H9 (cell line): ENCODE measurements at regions not wholly inside any gene's neighbourhood (a gene's known extent, or its start where the extent isn't known, plus 50 kb on each side); places are given as distances from the start of the nearest gene placed in this dataset.

Experiments
- DNase-seq: peaks from one replicate; pipeline ENCODE4 v3.0.0-alpha.2; 2017
- H2AFZ ChIP-seq: one replicate; pipeline ENCODE4 v1.6.1; 2013; ENCODE audit warnings: mild to moderate bottlenecking, low read length, control low read depth, moderate library complexity
- H2AK5ac ChIP-seq: 2 replicates; pipeline ENCODE4 v1.6.1; 2013; ENCODE audit warnings: low read length, control low read depth, mixed read lengths; ENCODE audit not compliant: insufficient read length
- H2BK120ac ChIP-seq: one replicate; pipeline ENCODE4 v1.6.1; 2013; ENCODE audit warnings: low read depth, mild to moderate bottlenecking, low read length, control low read depth, inconsistent platforms; ENCODE audit not compliant: poor library complexity, severe bottlenecking
- H2BK12ac ChIP-seq: 2 replicates; pipeline ENCODE4 v1.6.1; 2013; ENCODE audit warnings: low read length, control low read depth, mixed read lengths, low read depth; ENCODE audit not compliant: insufficient read length
- H2BK15ac ChIP-seq: 2 replicates; pipeline ENCODE4 v1.6.1; 2013; ENCODE audit warnings: low read depth, low read length, control low read depth
- H2BK20ac ChIP-seq: one replicate; pipeline ENCODE4 v1.6.1; 2013; ENCODE audit warnings: low read depth, mild to moderate bottlenecking, low read length, control low read depth, inconsistent platforms; ENCODE audit not compliant: poor library complexity, severe bottlenecking
- H2BK5ac ChIP-seq: 2 replicates; pipeline ENCODE4 v1.6.1; 2013; ENCODE audit warnings: low read length, control low read depth, mixed read lengths; ENCODE audit not compliant: insufficient read length
- H3K14ac ChIP-seq: 2 replicates; pipeline ENCODE4 v1.6.1; 2013; ENCODE audit warnings: low read length, control low read depth; ENCODE audit not compliant: insufficient read depth
- H3K18ac ChIP-seq: 2 replicates; pipeline ENCODE4 v1.6.1; 2013; ENCODE audit warnings: low read depth, mild to moderate bottlenecking, mixed read lengths, low read length, control low read depth; ENCODE audit not compliant: insufficient read length
- H3K23ac ChIP-seq: 2 replicates; pipeline ENCODE4 v1.6.1; 2013; ENCODE audit warnings: low read length, control low read depth, mixed read lengths, low read depth; ENCODE audit not compliant: insufficient read length
- H3K23me2 ChIP-seq: 2 replicates; pipeline ENCODE4 v1.6.1; 2013; ENCODE audit warnings: low read depth, mild to moderate bottlenecking, mixed read lengths, low read length, control low read depth; ENCODE audit not compliant: insufficient read length, poor library complexity, severe bottlenecking
- H3K27ac ChIP-seq: 2 replicates; pipeline ENCODE4 v1.5.1; 2013; ENCODE audit warnings: low read length, control low read depth, mixed read lengths, low read depth; ENCODE audit not compliant: insufficient read length
- H3K27me3 ChIP-seq: 2 replicates; pipeline ENCODE4 v1.6.1; 2013; ENCODE audit warnings: low read length, control low read depth, inconsistent platforms; ENCODE audit not compliant: insufficient read depth
- H3K4ac ChIP-seq: 2 replicates; pipeline ENCODE4 v1.6.1; 2013; ENCODE audit warnings: low read depth, mild to moderate bottlenecking, control low read depth, inconsistent platforms, low read length, moderate library complexity
- H3K4me1 ChIP-seq: 2 replicates; pipeline ENCODE4 v1.6.1; 2013; ENCODE audit warnings: low read length, control low read depth, inconsistent platforms; ENCODE audit not compliant: insufficient read depth
- H3K4me2 ChIP-seq: 2 replicates; pipeline ENCODE4 v1.6.1; 2013; ENCODE audit warnings: low read length, control low read depth, mixed read lengths; ENCODE audit not compliant: insufficient read length, insufficient read depth
- H3K56ac ChIP-seq: 2 replicates; pipeline ENCODE4 v1.6.1; 2013; ENCODE audit warnings: low read depth, mild to moderate bottlenecking, mixed read lengths, low read length, control low read depth; ENCODE audit not compliant: insufficient read length
- H3K79me1 ChIP-seq: 2 replicates; pipeline ENCODE4 v1.6.1; 2013; ENCODE audit warnings: low read depth, mild to moderate bottlenecking, moderate library complexity, low read length, control low read depth, inconsistent platforms; ENCODE audit not compliant: insufficient read depth, poor library complexity, severe bottlenecking
- H3K79me2 ChIP-seq: 2 replicates; pipeline ENCODE4 v1.6.1; 2013; ENCODE audit warnings: low read length, control low read depth, inconsistent platforms; ENCODE audit not compliant: insufficient read depth
- H3K9ac ChIP-seq: 2 replicates; pipeline ENCODE4 v1.6.1; 2013; ENCODE audit warnings: low read length, control low read depth, mixed read lengths; ENCODE audit not compliant: insufficient read length; ENCODE audit errors: extremely low read depth
- H3K9me3 ChIP-seq: one replicate; pipeline ENCODE4 v1.6.1; 2013; ENCODE audit warnings: low read depth, low read length, inconsistent platforms; ENCODE audit not compliant: control insufficient read depth
- H3T11ph ChIP-seq: one replicate; pipeline ENCODE4 v1.6.1; 2013; ENCODE audit warnings: mild to moderate bottlenecking, low read length, control low read depth, inconsistent platforms
- H4K20me1 ChIP-seq: one replicate; pipeline ENCODE4 v1.6.1; 2013; ENCODE audit not compliant: control insufficient read depth, insufficient read length, insufficient read depth
- H4K5ac ChIP-seq: 2 replicates; pipeline ENCODE4 v1.6.1; 2013; ENCODE audit warnings: low read depth, mild to moderate bottlenecking, mixed read lengths, low read length, control low read depth; ENCODE audit not compliant: insufficient read length
- H4K8ac ChIP-seq: replicated peaks from 2 replicates; pipeline ENCODE4 v1.6.1; 2013; ENCODE audit warnings: low read length, control low read depth, mixed read lengths, low read depth; ENCODE audit not compliant: insufficient read length
- H4K91ac ChIP-seq: 2 replicates; pipeline ENCODE4 v1.6.1; 2013; ENCODE audit warnings: low read depth, mild to moderate bottlenecking, moderate library complexity, mixed read lengths, low read length, control low read depth; ENCODE audit not compliant: insufficient read length
- H3K27ac Mint-ChIP-seq, 3 experiments: 2 replicates in 2 of 3; 3 replicates in 1 of 3; pipeline ENCODE4 v1.8.0; 2020 to 2021; ENCODE audit warnings: mixed read lengths in 3 of 3, mild to moderate bottlenecking in 1 of 3, moderate library complexity in 1 of 3
- H3K27me3 Mint-ChIP-seq: 2 replicates; pipeline ENCODE4 v1.8.0; 2021; ENCODE audit warnings: low read depth, mild to moderate bottlenecking, moderate library complexity, mixed read lengths
- H3K36me3 Mint-ChIP-seq, 3 experiments: 2 replicates in 2 of 3; 3 replicates in 1 of 3; pipeline ENCODE4 v1.8.0; 2020 to 2021; ENCODE audit warnings: low read depth in 3 of 3, mixed read lengths in 3 of 3; ENCODE audit not compliant: insufficient read depth in 1 of 3
- H3K4me1 Mint-ChIP-seq, 2 experiments: 2 replicates each; pipeline ENCODE4 v1.8.0; 2020; ENCODE audit warnings: mixed read lengths in 2 of 2
- H3K4me3 Mint-ChIP-seq, 2 experiments: 2 replicates in 1 of 2; 3 replicates in 1 of 2; pipeline ENCODE4 v1.8.0; 2020 to 2021; ENCODE audit warnings: mild to moderate bottlenecking in 2 of 2, mixed read lengths in 2 of 2, moderate library complexity in 1 of 2
- H3K9me3 Mint-ChIP-seq, 2 experiments: 2 replicates in 1 of 2; 3 replicates in 1 of 2; pipeline ENCODE4 v1.8.0; 2020; ENCODE audit warnings: mild to moderate bottlenecking in 2 of 2, mixed read lengths in 2 of 2, moderate library complexity in 1 of 2
- CTCF ChIP-seq: fragments of 200-600 bp; sonication (generic); conservative IDR thresholded peaks from 3 replicates; pipeline ENCODE4 v1.8.0; 2021; ENCODE audit warnings: antibody characterized with exemption, mild to moderate bottlenecking
- WGBS: extraction: QIAGEN DNeasy Blood & Tissue Kit; methylation state at CpG from one replicate; pipeline ENCODE4 v1.1.7; 2013; ENCODE audit warnings: missing lambda C conversion rate, low lambda C conversion rate, mixed read lengths; ENCODE audit not compliant: insufficient read length; ENCODE audit errors: extremely low coverage; 5-methylcytosine and 5-hydroxymethylcytosine counted together

DNA sequence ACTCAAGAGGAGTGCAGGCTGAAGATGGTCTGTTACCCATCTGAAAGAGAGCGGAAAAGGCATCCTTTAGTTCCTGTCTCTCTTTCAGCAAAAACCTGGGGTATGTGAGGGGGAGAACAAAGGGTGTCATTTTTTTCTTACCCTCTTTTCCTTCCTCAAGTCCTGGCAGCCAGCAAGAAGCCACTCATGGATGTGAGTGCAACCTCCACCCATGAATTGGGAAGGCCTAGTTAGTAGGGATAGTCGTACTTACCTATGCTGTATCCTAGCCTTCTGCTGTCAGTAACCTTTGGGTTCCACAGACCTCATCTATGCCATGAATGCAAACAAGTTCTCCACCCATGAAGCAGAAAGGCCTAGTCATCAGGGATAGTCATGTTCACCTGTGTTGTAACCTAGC is 472.8 kb downstream of the ZIC1 start:
- H3K9ac ChIP-seq, result no peak overlapping the region
- Mint-ChIP-seq H3K9me3 (peaks cover 42 to 56% of the 10 kb centered on the region in 2 experiments), H3K4me3 (no peak overlapping the region), H3K36me3 (peaks cover 25 to 40% (median 26%) of the 10 kb centered on the region in 3 experiments), H3K4me1 (peaks cover 0 to 2% of the 10 kb centered on the region in 2 experiments; a peak in 1 of 4 replicates), H3K27ac (no peak overlapping the region), H3K27me3 (no peaks in the 10 kb centered on the region; the same call in 1 of the 2 replicates)
- no peaks in the 10 kb centered on the region for H3K27me3 ChIP-seq
- DNase-seq, result no peak
- no peak overlapping the region for H4K91ac ChIP-seq
- H3K56ac ChIP-seq, result no peak overlapping the region
- no peak overlapping the region for H2AK5ac ChIP-seq
- no peak overlapping the region for H2BK20ac ChIP-seq
- H3K27ac ChIP-seq, result no peak overlapping the region
- no peak for TF ChIP-seq CTCF
- H3T11ph ChIP-seq, result no peak overlapping the region
- no peaks in the 10 kb centered on the region for H3K79me1 ChIP-seq
- H3K4me1 ChIP-seq, result no peaks in the 10 kb centered on the region
- H3K18ac ChIP-seq, result no peak overlapping the region
- no peak overlapping the region for H4K5ac ChIP-seq
- WGBS, result no CpG with 5 or more reads among the region's 2 CpGs
- no peaks in the 10 kb centered on the region for H3K23me2 ChIP-seq
- H3K14ac ChIP-seq, result no peak overlapping the region
- no peak overlapping the region for H2BK120ac ChIP-seq
- H3K4me2 ChIP-seq, result no peak overlapping the region
- H2BK5ac ChIP-seq, result no peak overlapping the region
- no peak overlapping the region for H2AFZ ChIP-seq
- H4K8ac ChIP-seq, result no peak overlapping the region
- no peaks in the 10 kb centered on the region for H3K79me2 ChIP-seq
- no peak overlapping the region for H2BK15ac ChIP-seq
- no peaks in the 10 kb centered on the region for H4K20me1 ChIP-seq
- no peak overlapping the region for H2BK12ac ChIP-seq
- no peak overlapping the region for H3K23ac ChIP-seq
- peaks cover 17% of the 10 kb centered on the region for H3K9me3 ChIP-seq
- H3K4ac ChIP-seq, result no peak overlapping the region
